H9 (cell line): ENCODE measurements at regions not wholly inside any gene's neighbourhood (a gene's known extent, or its start where the extent isn't known, plus 50 kb on each side); places are given as distances from the start of the nearest gene placed in this dataset.

ENCODE experiments used
- DNase-seq: peaks from one replicate; pipeline ENCODE4 v3.0.0-alpha.2; 2017
- H2AFZ ChIP-seq: one replicate; pipeline ENCODE4 v1.6.1; 2013; ENCODE audit warnings: mild to moderate bottlenecking, low read length, control low read depth, moderate library complexity
- H2AK5ac ChIP-seq: 2 replicates; pipeline ENCODE4 v1.6.1; 2013; ENCODE audit warnings: low read length, control low read depth, mixed read lengths; ENCODE audit not compliant: insufficient read length
- H2BK120ac ChIP-seq: one replicate; pipeline ENCODE4 v1.6.1; 2013; ENCODE audit warnings: low read depth, mild to moderate bottlenecking, low read length, control low read depth, inconsistent platforms; ENCODE audit not compliant: poor library complexity, severe bottlenecking
- H2BK12ac ChIP-seq: 2 replicates; pipeline ENCODE4 v1.6.1; 2013; ENCODE audit warnings: low read length, control low read depth, mixed read lengths, low read depth; ENCODE audit not compliant: insufficient read length
- H2BK15ac ChIP-seq: 2 replicates; pipeline ENCODE4 v1.6.1; 2013; ENCODE audit warnings: low read depth, low read length, control low read depth
- H2BK20ac ChIP-seq: one replicate; pipeline ENCODE4 v1.6.1; 2013; ENCODE audit warnings: low read depth, mild to moderate bottlenecking, low read length, control low read depth, inconsistent platforms; ENCODE audit not compliant: poor library complexity, severe bottlenecking
- H2BK5ac ChIP-seq: 2 replicates; pipeline ENCODE4 v1.6.1; 2013; ENCODE audit warnings: low read length, control low read depth, mixed read lengths; ENCODE audit not compliant: insufficient read length
- H3K14ac ChIP-seq: 2 replicates; pipeline ENCODE4 v1.6.1; 2013; ENCODE audit warnings: low read length, control low read depth; ENCODE audit not compliant: insufficient read depth
- H3K18ac ChIP-seq: 2 replicates; pipeline ENCODE4 v1.6.1; 2013; ENCODE audit warnings: low read depth, mild to moderate bottlenecking, mixed read lengths, low read length, control low read depth; ENCODE audit not compliant: insufficient read length
- H3K23ac ChIP-seq: 2 replicates; pipeline ENCODE4 v1.6.1; 2013; ENCODE audit warnings: low read length, control low read depth, mixed read lengths, low read depth; ENCODE audit not compliant: insufficient read length
- H3K23me2 ChIP-seq: 2 replicates; pipeline ENCODE4 v1.6.1; 2013; ENCODE audit warnings: low read depth, mild to moderate bottlenecking, mixed read lengths, low read length, control low read depth; ENCODE audit not compliant: insufficient read length, poor library complexity, severe bottlenecking
- H3K27ac ChIP-seq: 2 replicates; pipeline ENCODE4 v1.5.1; 2013; ENCODE audit warnings: low read length, control low read depth, mixed read lengths, low read depth; ENCODE audit not compliant: insufficient read length
- H3K27me3 ChIP-seq: 2 replicates; pipeline ENCODE4 v1.6.1; 2013; ENCODE audit warnings: low read length, control low read depth, inconsistent platforms; ENCODE audit not compliant: insufficient read depth
- H3K4ac ChIP-seq: 2 replicates; pipeline ENCODE4 v1.6.1; 2013; ENCODE audit warnings: low read depth, mild to moderate bottlenecking, control low read depth, inconsistent platforms, low read length, moderate library complexity
- H3K4me1 ChIP-seq: 2 replicates; pipeline ENCODE4 v1.6.1; 2013; ENCODE audit warnings: low read length, control low read depth, inconsistent platforms; ENCODE audit not compliant: insufficient read depth
- H3K4me2 ChIP-seq: 2 replicates; pipeline ENCODE4 v1.6.1; 2013; ENCODE audit warnings: low read length, control low read depth, mixed read lengths; ENCODE audit not compliant: insufficient read length, insufficient read depth
- H3K56ac ChIP-seq: 2 replicates; pipeline ENCODE4 v1.6.1; 2013; ENCODE audit warnings: low read depth, mild to moderate bottlenecking, mixed read lengths, low read length, control low read depth; ENCODE audit not compliant: insufficient read length
- H3K79me1 ChIP-seq: 2 replicates; pipeline ENCODE4 v1.6.1; 2013; ENCODE audit warnings: low read depth, mild to moderate bottlenecking, moderate library complexity, low read length, control low read depth, inconsistent platforms; ENCODE audit not compliant: insufficient read depth, poor library complexity, severe bottlenecking
- H3K79me2 ChIP-seq: 2 replicates; pipeline ENCODE4 v1.6.1; 2013; ENCODE audit warnings: low read length, control low read depth, inconsistent platforms; ENCODE audit not compliant: insufficient read depth
- H3K9ac ChIP-seq: 2 replicates; pipeline ENCODE4 v1.6.1; 2013; ENCODE audit warnings: low read length, control low read depth, mixed read lengths; ENCODE audit not compliant: insufficient read length; ENCODE audit errors: extremely low read depth
- H3K9me3 ChIP-seq: one replicate; pipeline ENCODE4 v1.6.1; 2013; ENCODE audit warnings: low read depth, low read length, inconsistent platforms; ENCODE audit not compliant: control insufficient read depth
- H3T11ph ChIP-seq: one replicate; pipeline ENCODE4 v1.6.1; 2013; ENCODE audit warnings: mild to moderate bottlenecking, low read length, control low read depth, inconsistent platforms
- H4K20me1 ChIP-seq: one replicate; pipeline ENCODE4 v1.6.1; 2013; ENCODE audit not compliant: control insufficient read depth, insufficient read length, insufficient read depth
- H4K5ac ChIP-seq: 2 replicates; pipeline ENCODE4 v1.6.1; 2013; ENCODE audit warnings: low read depth, mild to moderate bottlenecking, mixed read lengths, low read length, control low read depth; ENCODE audit not compliant: insufficient read length
- H4K8ac ChIP-seq: replicated peaks from 2 replicates; pipeline ENCODE4 v1.6.1; 2013; ENCODE audit warnings: low read length, control low read depth, mixed read lengths, low read depth; ENCODE audit not compliant: insufficient read length
- H4K91ac ChIP-seq: 2 replicates; pipeline ENCODE4 v1.6.1; 2013; ENCODE audit warnings: low read depth, mild to moderate bottlenecking, moderate library complexity, mixed read lengths, low read length, control low read depth; ENCODE audit not compliant: insufficient read length
- H3K27ac Mint-ChIP-seq, 3 experiments: 2 replicates in 2 of 3; 3 replicates in 1 of 3; pipeline ENCODE4 v1.8.0; 2020 to 2021; ENCODE audit warnings: mixed read lengths in 3 of 3, mild to moderate bottlenecking in 1 of 3, moderate library complexity in 1 of 3
- H3K27me3 Mint-ChIP-seq: 2 replicates; pipeline ENCODE4 v1.8.0; 2021; ENCODE audit warnings: low read depth, mild to moderate bottlenecking, moderate library complexity, mixed read lengths
- H3K36me3 Mint-ChIP-seq, 3 experiments: 2 replicates in 2 of 3; 3 replicates in 1 of 3; pipeline ENCODE4 v1.8.0; 2020 to 2021; ENCODE audit warnings: low read depth in 3 of 3, mixed read lengths in 3 of 3; ENCODE audit not compliant: insufficient read depth in 1 of 3
- H3K4me1 Mint-ChIP-seq, 2 experiments: 2 replicates each; pipeline ENCODE4 v1.8.0; 2020; ENCODE audit warnings: mixed read lengths in 2 of 2
- H3K4me3 Mint-ChIP-seq, 2 experiments: 2 replicates in 1 of 2; 3 replicates in 1 of 2; pipeline ENCODE4 v1.8.0; 2020 to 2021; ENCODE audit warnings: mild to moderate bottlenecking in 2 of 2, mixed read lengths in 2 of 2, moderate library complexity in 1 of 2
- H3K9me3 Mint-ChIP-seq, 2 experiments: 2 replicates in 1 of 2; 3 replicates in 1 of 2; pipeline ENCODE4 v1.8.0; 2020; ENCODE audit warnings: mild to moderate bottlenecking in 2 of 2, mixed read lengths in 2 of 2, moderate library complexity in 1 of 2
- TF ChIP-seq, protein P1 (sequence below): fragments of 200-600 bp; sonication (generic); conservative IDR thresholded peaks from 3 replicates; pipeline ENCODE4 v1.8.0; 2021; ENCODE audit warnings: antibody characterized with exemption, mild to moderate bottlenecking

DNA sequence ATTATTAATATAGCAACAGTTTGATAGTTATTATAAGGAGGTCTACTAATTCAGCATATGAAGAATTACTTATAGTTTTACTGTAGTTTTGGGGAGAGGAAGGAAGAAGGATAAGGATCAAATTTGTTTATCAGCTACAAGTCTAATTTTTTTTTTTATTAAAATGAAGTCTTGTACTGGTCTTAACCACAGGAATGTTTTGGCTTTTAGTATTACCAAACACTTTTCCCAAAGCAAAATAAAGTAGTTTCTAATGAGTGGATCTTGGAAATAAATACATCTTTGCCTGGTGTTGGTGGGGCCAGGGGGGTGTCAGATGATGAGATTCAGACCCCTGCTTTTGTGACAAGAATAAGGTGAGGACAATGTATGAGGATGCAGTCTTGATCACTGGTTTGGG, 57.2 kb upstream of the ZDHHC17 start:
- H4K8ac ChIP-seq = no peak overlapping the region
- no peak overlapping the region for H3K4me2 ChIP-seq
- Mint-ChIP-seq H3K36me3 (no peaks in the 10 kb centered on the region), H3K27ac (no peak overlapping the region), H3K4me1 (peaks cover 5 to 14% of the 10 kb centered on the region in 2 experiments; a peak in 3 of 4 replicates), H3K9me3 (no peaks in the 10 kb centered on the region), H3K4me3 (no peak overlapping the region), H3K27me3 (no peaks in the 10 kb centered on the region)
- H4K20me1 ChIP-seq = no peaks in the 10 kb centered on the region
- no peak overlapping the region for H3K27ac ChIP-seq
- no peak overlapping the region for H4K5ac ChIP-seq
- no peak overlapping the region for H2AK5ac ChIP-seq
- H2BK120ac ChIP-seq = no peak overlapping the region
- no peaks in the 10 kb centered on the region for H3K4me1 ChIP-seq
- no peak overlapping the region for H2AFZ ChIP-seq
- no peak for DNase-seq
- H3K9me3 ChIP-seq = no peaks in the 10 kb centered on the region
- no peaks in the 10 kb centered on the region for H3K27me3 ChIP-seq
- no peaks in the 10 kb centered on the region for H3K23me2 ChIP-seq
- no peak overlapping the region for H4K91ac ChIP-seq
- H2BK12ac ChIP-seq = no peak overlapping the region
- no peak overlapping the region for H3K23ac ChIP-seq
- H3T11ph ChIP-seq = no peak overlapping the region
- TF ChIP-seq, protein P1, sequence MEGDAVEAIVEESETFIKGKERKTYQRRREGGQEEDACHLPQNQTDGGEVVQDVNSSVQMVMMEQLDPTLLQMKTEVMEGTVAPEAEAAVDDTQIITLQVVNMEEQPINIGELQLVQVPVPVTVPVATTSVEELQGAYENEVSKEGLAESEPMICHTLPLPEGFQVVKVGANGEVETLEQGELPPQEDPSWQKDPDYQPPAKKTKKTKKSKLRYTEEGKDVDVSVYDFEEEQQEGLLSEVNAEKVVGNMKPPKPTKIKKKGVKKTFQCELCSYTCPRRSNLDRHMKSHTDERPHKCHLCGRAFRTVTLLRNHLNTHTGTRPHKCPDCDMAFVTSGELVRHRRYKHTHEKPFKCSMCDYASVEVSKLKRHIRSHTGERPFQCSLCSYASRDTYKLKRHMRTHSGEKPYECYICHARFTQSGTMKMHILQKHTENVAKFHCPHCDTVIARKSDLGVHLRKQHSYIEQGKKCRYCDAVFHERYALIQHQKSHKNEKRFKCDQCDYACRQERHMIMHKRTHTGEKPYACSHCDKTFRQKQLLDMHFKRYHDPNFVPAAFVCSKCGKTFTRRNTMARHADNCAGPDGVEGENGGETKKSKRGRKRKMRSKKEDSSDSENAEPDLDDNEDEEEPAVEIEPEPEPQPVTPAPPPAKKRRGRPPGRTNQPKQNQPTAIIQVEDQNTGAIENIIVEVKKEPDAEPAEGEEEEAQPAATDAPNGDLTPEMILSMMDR = no peak
- H3K9ac ChIP-seq = no peak overlapping the region
- no peak overlapping the region for H3K18ac ChIP-seq
- no peak overlapping the region for H3K56ac ChIP-seq
- no peak overlapping the region for H2BK20ac ChIP-seq
- H2BK5ac ChIP-seq = no peak overlapping the region
- no peaks in the 10 kb centered on the region for H3K79me2 ChIP-seq
- H2BK15ac ChIP-seq = no peak overlapping the region
- H3K4ac ChIP-seq = no peak overlapping the region
- no peak overlapping the region for H3K14ac ChIP-seq
- no peaks in the 10 kb centered on the region for H3K79me1 ChIP-seq
